ENCODE measurements at regions not wholly inside any gene's neighbourhood (a gene's known extent, or its start where the extent isn't known, plus 50 kb on each side); places are given as distances from the start of the nearest gene placed in this dataset.

DNA sequence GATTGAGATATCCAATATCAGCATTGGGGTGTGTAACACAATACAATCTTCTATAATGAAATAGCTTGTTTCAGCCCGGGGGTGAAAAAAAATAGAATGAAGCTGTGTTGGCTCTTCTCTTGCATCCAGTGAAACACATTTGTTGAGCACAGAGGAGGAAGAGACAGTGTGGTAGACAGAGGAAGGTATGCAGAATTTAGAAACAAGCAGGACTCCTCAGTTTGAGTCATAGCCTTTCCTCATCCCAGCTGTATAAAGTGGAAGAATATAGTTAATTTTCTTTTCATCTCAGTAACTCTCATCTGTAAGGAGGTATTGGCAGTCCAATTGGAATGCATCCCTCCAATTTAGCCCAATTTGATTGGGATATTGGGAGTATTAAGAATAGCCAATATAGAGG is 302.2 kb upstream of the VLDLR start:
- TF ChIP-seq, protein P1, sequence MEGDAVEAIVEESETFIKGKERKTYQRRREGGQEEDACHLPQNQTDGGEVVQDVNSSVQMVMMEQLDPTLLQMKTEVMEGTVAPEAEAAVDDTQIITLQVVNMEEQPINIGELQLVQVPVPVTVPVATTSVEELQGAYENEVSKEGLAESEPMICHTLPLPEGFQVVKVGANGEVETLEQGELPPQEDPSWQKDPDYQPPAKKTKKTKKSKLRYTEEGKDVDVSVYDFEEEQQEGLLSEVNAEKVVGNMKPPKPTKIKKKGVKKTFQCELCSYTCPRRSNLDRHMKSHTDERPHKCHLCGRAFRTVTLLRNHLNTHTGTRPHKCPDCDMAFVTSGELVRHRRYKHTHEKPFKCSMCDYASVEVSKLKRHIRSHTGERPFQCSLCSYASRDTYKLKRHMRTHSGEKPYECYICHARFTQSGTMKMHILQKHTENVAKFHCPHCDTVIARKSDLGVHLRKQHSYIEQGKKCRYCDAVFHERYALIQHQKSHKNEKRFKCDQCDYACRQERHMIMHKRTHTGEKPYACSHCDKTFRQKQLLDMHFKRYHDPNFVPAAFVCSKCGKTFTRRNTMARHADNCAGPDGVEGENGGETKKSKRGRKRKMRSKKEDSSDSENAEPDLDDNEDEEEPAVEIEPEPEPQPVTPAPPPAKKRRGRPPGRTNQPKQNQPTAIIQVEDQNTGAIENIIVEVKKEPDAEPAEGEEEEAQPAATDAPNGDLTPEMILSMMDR (conservative IDR thresholded peaks at IDR 0.05; ENCODE audit: low read depth in 2 of 2), result no peak
- no peak for TF ChIP-seq EZH2 (IDR thresholded peaks at IDR 0.05; ENCODE audit: low read depth, unreplicated experiment)
- TF ChIP-seq, protein P2, sequence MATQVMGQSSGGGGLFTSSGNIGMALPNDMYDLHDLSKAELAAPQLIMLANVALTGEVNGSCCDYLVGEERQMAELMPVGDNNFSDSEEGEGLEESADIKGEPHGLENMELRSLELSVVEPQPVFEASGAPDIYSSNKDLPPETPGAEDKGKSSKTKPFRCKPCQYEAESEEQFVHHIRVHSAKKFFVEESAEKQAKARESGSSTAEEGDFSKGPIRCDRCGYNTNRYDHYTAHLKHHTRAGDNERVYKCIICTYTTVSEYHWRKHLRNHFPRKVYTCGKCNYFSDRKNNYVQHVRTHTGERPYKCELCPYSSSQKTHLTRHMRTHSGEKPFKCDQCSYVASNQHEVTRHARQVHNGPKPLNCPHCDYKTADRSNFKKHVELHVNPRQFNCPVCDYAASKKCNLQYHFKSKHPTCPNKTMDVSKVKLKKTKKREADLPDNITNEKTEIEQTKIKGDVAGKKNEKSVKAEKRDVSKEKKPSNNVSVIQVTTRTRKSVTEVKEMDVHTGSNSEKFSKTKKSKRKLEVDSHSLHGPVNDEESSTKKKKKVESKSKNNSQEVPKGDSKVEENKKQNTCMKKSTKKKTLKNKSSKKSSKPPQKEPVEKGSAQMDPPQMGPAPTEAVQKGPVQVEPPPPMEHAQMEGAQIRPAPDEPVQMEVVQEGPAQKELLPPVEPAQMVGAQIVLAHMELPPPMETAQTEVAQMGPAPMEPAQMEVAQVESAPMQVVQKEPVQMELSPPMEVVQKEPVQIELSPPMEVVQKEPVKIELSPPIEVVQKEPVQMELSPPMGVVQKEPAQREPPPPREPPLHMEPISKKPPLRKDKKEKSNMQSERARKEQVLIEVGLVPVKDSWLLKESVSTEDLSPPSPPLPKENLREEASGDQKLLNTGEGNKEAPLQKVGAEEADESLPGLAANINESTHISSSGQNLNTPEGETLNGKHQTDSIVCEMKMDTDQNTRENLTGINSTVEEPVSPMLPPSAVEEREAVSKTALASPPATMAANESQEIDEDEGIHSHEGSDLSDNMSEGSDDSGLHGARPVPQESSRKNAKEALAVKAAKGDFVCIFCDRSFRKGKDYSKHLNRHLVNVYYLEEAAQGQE (IDR thresholded peaks at IDR 0.05; ENCODE audit: unreplicated experiment), result no peak
